Fibroblast of peridontal ligament (primary cell): ENCODE measurements at regions not wholly inside any gene's neighbourhood (a gene's known extent, or its start where the extent isn't known, plus 50 kb on each side); places are given as distances from the start of the nearest gene placed in this dataset.
A peak's percentile ranks its signal among the peaks of the same experiment; 100 is the strongest.
"Not testable (repeated sequence)": the region's sequence is repeated elsewhere in the genome, so short reads cannot be mapped to it uniquely, and the experiment has no call there.

ENCODE experiments used
- DNase-seq: peaks from one replicate; pipeline ENCODE4 v3.0.0-alpha.2; 2010; ENCODE audit errors: extremely low read depth

DNA sequence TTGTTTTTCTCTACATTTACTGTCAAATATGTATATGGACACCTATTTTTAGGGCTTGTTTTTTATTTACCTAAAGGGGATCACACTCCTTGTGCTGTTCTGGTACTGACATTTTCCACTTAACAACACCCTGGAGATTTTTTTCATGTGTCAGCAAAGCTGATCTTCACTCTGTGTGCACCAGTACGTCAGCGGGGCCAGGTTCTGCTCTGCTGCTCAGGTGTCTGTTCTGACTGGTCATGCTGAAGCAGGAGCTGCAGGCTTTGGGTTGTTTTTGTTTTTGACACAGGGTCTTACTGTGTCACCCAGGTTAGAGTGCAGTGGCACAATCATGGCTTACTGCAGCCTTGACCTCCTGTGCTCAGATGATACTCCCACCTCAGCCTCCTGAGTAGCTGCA is 81.9 kb upstream of the CCND2 start:
- no peak for DNase-seq

DNA sequence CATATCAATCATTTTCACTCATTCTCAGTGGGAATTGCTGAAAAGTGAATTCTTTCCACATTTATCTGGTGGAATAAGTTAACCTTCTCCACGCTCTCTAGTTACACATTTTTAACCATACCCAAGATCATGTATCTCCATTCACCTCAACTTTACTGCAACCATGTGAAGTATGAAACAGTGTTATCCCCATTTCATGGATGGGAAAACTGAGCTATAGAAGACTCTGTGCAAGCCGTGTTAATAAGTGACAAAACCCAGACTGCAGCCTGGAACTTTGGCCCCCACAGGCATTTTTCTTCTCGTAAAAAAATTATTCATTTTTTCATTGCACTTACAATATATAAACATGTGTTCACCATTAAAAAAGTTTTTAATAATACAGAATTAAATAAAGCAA is 82.4 kb upstream of the CCND2 start:
- no peak for DNase-seq

DNA sequence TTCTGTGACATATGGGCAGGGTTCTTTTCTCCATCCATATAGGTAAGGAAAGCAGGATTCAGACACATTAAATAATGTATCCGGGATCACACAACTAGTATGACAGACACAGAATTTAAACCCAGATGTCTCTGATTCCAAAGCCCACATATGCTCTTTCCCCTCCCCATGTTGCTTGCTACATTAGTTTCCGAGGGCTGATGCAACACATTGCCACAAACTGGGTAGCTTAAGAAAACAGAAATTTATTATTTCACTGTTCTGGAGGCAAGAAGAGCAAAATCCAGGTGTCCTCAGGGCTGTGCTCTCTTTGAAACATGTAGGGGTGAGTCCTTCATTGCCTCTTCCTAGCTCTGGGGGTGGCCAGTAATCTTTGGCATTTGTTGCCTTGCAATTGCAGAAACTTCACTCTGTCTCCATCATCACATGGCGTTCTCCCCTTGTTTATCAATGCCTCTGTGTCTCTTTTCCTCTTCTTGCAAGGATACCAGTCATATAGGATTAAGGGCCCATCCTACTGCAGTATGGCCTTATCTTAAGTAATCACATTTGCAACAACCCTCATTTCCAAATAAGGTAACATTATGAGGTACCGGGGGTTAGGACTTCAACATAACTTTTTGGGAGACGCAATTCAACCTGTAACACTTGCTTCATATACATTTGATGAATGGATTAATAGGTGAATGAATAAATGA is 83.0 kb upstream of the CCND2 start:
- DNase-seq: no peak

DNA sequence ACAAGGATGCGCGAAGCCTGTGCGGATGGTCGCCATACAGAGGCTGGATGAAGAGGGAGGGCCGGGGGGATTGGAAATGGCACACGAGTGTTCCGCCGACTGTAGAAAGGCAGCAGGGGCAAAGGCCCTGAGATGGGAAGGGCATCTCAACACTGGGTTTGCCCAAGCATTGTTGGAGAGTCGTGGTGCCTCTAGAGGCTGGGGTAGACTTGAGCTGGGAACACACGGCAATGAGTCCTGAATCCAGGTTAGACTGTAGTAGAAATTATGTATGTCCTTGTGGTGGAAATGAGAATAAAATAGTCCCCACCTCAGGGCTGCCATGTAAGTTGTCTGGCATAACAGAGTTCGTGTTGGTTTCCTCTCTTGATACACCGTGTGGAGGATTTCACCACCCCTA is 83.8 kb upstream of the CCND2 start:
- no peak for DNase-seq

DNA sequence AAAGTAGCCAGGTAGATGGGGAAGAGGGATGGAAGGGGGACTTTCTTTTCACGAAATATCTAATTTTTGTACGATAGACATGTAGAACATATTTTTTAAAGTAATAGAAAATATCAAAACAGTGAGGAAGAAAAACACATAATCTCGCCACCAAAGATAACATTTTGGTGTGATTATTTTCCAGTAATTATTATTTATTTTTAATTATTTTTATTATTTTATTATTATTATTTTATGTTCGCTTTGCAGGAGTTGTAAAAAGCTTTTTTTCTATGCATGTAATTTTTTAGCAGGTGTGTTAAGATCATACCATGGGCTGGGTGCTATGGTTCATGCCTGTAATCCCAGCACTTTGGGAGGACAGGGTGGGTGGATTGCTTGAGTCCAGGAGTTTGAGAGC is 85.6 kb upstream of the CCND2 start:
- no peak for DNase-seq

DNA sequence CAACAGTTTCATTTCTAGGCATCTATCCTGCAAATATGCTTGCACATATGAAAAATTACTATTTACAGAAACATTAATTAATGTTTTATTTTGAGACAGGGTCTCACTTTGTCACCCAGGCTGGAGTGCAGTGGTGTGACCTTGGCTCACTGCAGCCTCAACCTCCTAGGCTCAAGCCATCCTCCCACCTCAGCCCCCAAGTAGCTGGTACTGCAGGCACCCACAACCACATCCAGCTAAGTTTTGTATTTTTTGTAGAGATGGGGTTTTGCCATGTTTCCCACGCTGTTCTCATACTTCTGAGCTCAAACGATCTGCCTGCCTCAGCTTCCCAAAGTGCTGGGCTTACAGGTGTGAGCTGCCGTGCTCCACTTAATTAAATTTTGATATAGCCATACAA is 86.2 kb upstream of the CCND2 start:
- not testable (repeated sequence) for DNase-seq

DNA sequence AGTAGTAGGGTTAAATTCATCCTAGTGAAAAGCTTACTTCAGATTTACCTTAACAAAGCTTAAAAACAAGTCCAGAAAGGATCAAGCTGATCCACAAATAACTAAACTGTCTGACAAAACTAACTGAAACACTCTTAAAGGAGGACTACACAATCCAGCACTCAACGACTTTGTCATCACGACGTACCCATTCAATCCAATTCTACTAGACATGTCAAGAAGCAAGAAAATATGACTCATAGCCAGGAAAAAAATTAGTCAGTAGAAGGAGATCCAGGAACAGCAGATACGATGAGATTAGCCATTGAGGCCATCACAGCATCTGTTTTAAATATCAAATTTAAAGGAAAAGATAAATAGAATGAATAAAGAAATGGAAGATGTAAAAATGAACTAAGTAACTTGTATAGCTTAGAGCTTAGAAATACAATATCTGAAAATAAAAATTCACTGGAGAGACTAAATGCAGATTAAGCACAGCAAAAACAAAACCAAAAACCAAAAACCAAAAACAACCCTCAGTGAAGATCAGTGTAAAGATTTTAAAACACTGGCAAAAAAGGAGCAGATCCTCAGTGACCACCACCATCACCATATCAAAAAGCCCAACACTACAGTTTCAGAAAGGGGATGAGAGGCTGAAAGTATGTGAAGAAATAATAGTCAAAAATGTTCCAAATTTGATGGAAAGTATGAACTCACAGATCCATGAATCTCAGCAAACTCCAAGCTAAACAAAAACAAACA is 95.0 kb upstream of the CCND2 start:
- DNase-seq: no peak

DNA sequence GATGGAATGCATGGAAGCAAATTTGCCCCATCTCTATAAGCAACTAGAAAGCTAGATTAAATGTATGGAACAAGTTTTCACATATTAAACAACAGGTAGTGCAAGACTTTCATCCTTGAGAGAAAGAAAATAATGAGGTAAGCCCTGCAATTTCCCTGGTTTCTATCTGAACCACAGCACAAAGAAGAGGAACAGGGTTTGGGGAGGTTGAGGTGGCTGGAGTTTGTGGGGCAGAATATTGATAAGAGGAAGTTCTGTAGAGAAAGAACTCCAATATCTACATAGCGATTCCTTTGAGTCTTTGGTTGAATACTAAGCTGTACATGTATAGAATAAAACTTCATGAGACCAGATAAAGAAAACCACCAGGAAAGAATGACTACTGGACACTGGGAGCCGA is 96.3 kb upstream of the CCND2 start:
- no peak for DNase-seq

DNA sequence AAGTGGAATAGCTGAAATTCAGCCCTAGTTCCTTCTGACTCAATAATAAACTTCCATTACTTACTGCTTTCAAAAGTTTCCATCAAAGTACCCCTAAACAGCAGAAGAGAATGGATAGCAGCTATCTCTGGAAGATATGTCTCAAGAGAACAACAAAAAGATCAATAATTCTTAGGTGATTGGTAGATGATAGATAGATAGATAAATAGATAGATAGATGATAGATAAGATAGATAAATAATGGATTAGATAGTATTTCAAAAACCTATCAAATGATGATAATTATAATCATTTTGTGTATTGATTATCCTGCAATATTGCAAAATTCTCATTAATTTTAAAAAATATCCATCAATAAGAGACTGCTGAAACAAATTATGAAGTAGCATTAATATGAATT is 97.4 kb upstream of the CCND2 start:
- no peak for DNase-seq

DNA sequence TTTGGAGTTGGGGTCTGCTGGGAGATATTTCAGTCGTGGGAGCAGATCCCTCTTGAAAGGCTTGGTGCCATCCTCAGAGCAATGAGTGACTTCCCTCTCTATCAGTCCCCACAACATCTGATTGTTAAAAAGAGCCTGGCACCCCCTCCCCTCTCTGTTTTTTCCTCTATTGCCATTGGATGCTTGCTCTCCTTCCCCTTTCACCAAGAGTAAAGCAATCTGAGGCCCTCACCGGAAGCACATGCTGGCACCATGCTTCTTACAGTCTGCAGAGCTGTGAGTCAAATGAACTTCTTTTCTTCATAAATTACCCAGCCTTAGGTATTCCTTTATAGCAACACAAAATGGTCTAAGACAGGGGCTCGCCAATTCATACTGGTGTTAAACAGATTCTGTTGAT is 99.1 kb upstream of the CCND2 start:
- DNase-seq: no peak

DNA sequence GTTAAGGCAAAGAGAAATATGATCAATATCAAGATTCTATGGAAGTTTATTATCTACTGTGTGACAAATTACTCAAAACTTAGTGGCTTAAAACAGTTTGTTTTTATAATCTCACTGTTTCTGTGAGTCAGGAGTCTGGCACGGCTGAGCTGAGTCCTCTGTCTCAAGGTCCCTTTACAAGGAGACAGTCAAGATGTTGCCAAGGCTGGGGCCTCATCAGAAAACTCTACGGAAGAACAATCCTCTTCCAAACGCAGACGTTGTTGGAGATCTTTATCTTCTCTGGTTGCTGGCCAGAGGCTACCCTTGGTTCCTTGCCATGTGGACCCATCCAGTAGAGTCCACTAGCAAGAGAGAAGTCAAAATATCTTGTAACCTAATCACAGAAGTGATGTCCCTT is 100.6 kb upstream of the CCND2 start:
- DNase-seq: no peak

DNA sequence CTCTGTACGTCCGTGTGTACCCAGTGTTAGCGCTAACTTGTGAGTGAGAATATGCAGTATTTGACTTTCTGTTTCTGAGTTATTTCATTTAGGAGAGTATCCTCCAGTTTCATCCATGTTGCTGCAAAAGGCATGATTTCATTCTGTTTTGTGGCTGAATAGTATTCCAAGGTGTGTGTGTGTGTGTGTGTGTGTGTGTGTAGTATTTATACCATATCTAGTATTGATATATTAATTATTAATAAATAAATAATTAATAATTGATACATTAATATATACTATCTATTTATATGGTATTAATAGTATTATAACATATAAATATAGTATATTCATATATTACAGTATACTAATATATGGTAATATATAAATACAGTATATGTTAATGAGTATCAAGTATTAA is 101.8 kb upstream of the CCND2 start:
- DNase-seq: no peak

DNA sequence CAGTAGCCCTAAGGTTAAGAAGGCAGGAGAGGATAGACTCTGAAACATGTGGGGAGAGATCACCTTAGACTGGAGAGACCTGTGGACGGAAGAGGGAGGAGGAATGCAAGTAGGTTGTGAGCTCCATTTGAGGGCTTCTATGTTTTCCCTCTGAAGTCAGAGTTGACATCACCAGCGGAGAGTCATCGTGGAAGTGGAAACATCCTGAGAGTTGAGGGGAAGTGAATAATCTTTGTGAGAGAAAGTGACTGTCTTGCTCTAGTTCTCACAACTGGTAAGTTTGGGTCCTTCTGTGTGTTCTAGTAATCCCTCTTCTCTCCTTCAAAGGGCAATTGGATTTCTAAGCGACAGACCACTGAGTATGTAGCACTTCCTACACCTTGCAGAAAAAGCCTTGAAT is 103.6 kb upstream of the CCND2 start:
- no peak for DNase-seq

DNA sequence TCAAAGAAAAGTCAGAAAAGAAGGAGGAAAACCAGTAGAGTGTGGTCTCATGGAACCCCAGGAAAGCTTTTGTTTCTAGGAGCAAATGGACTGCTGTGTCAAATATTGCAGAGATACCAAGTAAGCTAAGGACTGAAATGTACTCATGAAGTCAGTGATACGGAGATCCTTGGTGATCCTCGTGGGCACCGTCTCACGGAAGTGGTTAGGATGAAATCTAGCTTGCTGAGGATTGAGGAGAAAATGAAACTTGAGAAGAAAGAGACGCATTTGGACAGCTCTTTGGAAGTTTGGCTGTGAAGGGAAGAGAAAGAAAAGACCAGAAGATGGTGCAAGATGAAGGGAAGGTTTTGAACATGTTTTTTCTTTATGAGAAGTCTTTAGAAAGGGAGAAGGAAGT is 104.0 kb upstream of the CCND2 start:
- DNase-seq: no peak

DNA sequence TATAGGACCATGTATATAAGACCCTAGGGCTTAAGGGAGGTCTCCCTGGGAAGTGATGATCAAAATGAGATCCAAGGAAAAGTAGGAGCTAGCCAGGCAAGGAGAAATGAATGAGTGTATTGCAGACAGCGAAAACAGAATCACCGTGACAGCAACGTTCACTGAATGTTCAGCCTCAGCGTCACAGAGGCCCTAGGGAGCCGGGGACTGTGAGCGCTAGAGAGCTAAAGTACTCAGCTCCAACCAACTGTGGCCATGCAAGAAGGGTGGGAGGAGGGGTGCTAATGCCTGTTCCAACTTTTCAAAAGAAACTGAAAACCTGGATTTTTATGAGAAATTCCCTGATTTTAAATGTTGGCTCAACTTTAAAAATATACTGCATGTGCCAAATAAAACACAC is 105.5 kb upstream of the CCND2 start:
- no peak for DNase-seq

DNA sequence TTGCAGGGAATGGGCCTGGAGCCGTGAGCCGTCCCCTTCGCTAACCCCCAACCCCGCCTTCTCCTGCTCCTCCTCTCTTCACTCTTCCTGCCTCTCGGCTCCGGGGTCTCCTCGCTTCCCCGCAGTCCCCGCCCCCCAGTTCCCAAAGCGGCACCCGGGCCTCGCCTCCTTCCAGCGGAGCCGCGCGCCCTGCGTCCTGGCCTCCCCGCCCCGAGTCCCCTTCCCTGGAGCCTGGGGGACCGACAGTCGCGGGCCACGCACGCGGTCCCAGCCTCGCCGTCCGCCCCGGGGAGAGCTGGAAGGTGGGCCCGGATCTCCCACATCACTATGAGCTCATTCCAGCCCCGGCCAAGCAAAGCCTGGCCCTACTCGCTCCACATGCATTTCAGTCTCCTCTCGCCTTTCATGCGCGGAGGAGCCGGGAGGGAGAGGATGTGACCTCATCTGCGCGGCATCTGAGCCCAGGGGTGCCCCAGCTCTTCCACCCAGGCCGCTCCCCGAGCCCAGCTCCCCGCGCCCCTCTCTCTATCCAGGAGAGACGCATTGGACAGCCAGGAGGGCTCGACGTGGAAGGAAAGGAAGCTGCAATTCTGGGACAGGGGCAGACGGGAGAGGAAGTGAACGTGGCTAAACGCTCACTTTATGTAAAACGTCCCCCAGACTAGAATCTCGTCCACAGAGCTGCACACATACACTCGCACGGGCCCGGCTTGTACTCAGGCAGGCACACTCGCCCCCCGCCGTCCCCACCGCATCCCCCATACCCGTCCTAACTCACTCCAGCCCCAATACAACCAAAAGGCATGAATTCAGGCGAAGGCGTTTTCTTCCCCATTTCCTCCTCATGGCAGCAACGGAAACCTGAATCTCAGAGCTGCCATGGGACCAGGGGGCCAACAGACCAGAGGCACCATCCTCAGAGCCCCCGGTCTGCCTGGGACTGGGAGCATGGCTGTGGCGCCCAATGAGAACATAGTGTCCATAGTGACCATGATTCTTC is 108.7 kb upstream of the CCND2 start:
- DNase-seq: peak; percentile 37

DNA sequence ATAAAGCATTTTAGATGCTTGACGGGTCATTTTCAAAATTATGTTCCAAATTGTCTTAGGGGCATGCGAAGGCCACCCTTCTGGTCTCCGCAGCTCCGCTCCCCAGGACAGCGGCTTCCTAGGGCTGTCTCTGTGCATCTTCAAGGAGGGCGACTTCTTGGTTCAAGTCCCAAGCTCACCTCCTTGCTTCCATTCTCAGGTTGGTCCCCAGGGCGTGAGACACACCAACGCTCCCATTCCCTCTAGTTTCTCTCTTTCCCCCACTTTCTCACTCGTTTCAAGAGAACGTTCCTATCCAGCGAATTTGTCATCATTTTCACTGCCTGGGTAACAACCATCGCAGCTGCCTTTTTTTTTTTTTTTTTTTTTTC is 109.4 kb upstream of the CCND2 start:
- no peak for DNase-seq

DNA sequence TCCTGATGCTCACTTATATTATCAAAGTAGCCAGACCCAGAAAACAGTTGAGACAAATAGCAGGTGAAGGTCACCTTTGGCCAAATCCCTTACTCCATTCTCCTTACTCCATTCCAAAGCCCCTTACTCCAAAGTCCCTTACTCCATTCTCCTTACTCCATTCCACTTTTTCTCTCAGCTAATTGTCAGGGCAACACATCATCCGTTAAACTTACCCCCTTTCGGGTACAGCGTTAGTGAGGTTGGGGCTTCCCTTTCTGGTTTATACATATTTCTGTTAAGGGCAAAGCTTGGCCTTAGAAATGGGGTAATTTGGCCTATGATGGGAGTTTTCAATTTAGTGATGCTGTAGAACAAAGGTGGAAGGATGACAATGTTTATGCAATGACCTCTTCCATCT is 111.8 kb upstream of the CCND2 start:
- DNase-seq: no peak

DNA sequence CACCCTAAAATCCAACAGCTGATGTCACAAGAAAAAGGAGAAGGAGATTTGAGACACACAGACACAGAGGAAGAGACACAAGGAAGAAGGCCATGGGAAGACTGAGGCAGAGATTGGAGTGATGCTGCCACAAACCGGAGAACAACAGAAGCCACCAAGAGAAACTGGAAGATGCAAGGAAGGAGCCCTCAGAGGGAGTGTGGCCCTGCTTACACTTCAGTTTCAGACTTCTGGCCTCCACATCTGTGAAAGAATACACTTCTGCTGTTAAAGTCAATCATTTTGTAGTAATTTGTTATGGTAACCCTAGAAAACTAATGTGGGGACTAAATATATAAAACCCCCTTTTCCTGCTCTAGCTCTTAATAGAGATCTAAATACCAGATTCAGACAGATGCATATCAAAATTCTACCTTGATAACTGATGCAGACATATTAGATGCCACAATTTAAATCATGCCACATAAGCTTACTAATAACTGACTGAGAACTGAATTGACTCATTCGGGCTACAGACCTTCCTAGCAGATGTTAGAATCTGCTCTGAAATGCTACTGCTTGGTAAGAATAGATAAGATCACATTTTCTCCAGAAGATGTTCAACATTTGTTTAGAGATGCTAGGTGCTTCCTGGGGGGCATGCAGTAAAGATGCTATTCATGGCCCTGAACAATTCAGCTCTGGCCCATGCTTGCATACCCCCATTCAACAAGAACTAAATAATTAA is 113.1 kb upstream of the CCND2 start:
- DNase-seq: no peak

DNA sequence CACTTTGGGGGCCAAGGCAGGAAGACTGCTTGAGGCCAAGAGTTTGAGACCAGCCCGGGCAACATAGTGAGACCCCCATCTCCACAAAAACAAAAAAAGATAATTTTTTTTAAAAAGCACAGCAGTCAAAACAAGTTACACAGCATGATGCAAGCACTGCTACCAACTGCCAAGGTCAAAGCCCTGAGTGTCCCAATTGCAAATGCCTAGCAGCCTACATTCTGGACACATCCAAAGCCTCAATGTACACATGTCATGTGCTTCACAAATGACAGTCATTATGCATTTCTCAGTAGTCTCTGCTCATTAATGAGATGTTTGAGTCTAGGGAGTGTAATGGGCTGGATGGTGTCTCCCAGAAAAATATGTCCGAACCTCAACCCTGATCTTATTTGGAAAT is 113.7 kb upstream of the CCND2 start:
- DNase-seq: no peak

DNA sequence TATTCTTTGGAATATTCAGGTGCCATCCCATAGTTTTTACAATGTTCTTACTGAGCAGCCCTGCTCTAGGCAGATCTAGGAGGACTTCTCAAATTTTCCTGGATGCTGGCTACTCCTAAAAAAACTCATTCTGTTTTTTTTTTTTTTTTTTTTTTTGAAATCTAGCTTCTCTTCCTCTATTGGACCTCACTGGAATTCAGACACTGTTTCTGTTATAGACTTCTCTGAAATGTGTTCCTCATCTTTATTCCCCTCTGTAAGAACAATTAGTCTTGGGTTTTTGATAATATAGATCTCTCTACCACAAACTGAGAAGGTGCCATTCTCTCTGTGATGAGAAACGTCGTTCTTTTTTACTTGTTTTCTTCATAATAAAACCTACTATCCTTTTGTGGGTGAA is 115.3 kb upstream of the CCND2 start:
- DNase-seq: no peak

DNA sequence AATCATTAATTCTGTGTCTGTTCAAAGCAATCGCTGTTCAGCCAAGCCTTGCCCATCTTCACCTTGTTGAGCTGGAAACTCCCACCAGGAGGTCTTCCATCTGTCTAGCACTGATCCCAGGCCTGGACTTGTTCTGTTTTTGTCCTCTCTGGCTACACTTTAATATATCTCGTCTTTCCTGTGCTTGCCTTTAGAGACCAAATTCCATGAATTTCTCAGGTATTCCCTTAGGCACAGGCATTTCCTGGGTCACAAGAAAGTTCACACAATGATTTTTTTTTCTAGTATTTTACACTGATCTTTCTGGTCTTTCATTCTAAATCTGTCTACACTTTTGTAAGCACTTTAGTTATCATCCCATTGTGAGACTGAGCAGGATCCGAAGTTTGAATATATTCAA is 116.4 kb upstream of the CCND2 start:
- DNase-seq: no peak
